Ramos (cell line): ENCODE measurements at regions not wholly inside any gene's neighbourhood (a gene's known extent, or its start where the extent isn't known, plus 50 kb on each side); places are given as distances from the start of the nearest gene placed in this dataset.

ENCODE experiments used
- in situ Hi-C: fragments of 300-500 bp; cut with MboI; formaldehyde crosslinking; loops from one replicate; pipeline ENCODE4 v1.14.3; 2022; ENCODE audit warnings: low sequenced_read_pairs; ENCODE audit not compliant: unreplicated experiment

DNA sequence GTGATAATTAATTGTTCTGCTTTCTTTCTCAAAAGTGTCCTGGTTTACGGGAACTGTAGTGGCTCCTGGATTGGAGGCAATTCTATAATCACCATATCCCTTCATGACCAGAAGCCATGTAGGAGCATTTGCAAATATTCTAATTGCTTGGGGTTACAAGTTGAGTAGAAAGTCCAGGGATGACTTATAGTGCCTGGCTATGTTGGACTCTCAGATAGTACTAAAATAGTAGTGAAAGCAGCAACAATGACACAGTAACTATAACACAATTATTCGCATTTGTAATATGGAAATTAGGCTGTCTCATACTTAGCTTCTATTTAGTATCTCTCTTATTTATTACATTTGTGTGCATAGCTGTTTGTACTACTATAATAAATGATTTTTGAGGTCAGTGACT lies 712.5 kb upstream of the GRAMD2B start:
- in situ Hi-C loops, result no loop called here

DNA sequence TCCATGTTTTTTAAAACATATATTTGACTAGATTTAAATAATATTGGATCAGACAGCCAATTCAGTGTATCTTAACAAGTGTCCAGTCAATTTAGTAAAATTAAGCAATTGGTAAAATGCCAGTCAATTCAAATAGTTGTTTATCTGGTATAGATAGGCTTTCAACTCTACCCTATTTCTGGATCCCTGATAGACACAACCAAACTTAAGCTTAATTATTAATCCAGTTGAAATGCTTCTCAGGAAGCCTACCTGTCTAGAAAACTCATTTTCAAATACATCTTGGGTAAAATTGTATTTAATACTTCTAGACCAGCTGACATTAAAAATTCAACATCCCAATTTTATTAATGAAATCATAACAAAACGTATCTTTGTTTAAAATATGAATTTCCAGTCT lies 710.8 kb upstream of the GRAMD2B start:
- in situ Hi-C loops, result no loop called here

DNA sequence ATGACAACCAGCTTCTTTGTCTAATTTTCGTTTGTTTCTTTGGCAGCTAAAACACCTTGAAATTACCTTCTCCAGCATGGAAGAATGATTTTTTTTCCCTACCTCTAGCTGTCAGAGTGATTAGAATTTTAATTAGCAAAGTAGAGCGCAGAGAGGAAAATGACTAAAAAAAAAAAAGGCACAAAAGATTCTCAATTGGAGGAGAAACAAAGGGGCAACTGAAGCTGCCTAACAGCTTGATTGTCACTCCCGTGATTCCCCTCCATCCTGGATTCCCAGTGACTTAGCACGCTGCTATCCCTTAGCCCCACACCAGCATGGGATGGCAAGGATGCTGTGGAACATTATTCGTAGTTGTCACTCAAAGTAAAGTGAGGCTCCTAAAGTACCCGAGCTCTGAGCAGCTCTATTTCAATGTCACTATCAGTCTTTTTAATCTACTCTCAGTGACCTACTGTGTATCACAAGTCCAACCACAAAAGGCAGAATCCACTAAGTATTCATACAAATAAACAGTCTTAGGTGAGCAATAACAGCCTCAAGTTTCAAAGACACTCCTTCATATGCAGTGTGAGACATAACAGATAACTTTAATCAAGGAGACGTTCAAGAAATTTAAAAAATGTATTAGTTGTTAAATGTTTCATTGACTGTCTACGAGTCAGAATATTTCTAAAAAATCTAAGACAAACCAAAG lies 710.0 kb upstream of the GRAMD2B start:
- in situ Hi-C loops, result no loop called here

DNA sequence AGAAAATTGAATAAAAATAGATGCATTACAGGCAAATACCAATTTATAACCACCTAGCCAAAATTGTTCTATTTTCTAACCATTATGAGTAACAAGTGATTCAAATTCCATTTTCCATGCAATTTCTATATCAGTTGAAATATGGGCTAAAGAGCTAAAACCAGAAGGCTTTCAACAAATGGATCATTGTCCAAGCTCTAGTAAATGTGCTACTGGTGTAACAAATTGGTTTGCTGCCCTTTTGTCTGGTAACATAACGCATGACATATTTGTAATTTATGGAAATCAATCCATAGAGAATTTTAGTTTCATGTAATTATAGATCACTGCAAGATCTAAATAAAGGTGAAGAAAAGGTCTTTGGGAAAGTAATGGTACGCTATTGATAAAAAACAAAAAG lies 708.0 kb upstream of the GRAMD2B start:
- in situ Hi-C loops, result no loop called here

DNA sequence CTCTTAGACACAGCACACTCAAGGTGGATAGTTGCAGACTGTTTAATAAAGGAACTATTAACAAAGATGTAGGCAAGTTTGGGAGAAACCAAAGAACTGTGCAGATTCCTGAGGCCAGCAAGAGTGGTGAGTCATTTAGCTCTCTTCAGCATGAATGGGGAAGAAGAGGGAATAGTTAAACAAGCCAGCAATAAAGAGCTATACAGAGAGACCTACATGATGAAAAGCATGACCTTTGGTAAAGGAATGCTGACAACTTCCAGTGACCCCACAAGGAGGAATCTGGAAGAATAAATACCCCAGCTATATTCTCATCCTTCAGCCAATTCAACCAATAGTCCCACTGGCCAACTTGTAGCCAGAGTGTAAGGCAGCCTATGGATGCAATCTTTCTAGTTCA lies 706.0 kb upstream of the GRAMD2B start:
- in situ Hi-C loops, result no loop called here

DNA sequence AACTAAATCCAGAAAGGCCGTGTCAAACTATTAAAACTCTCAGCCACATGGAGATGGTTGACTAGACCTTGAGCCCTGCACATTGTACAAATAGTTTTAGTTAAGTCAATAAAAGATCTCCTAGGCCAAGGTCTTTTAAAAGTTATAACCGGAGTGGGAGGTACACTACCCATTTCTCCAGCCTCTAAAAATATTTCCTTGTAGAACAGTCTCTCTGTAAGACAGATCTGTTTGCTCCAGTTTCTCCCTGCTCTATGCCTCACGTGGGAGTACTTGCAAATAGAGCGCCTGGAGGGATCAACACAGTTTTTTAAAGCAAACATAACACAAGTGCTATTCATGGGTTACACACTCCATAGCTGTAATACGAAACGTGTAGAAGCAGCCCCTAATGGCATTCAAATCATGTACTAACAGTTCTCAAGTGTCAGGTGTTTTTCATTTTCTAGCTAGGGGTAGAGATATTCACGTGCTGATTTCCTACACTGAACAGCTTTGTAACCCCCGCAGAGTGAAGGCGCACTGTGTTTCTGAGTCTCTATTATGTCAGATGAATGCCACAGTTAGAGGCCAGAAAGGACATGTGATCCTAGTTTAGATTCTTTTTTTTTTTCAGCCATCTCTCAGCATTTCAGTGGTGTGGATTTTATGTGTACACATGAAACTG lies 703.4 kb upstream of the GRAMD2B start:
- in situ Hi-C loops, result no loop called here

DNA sequence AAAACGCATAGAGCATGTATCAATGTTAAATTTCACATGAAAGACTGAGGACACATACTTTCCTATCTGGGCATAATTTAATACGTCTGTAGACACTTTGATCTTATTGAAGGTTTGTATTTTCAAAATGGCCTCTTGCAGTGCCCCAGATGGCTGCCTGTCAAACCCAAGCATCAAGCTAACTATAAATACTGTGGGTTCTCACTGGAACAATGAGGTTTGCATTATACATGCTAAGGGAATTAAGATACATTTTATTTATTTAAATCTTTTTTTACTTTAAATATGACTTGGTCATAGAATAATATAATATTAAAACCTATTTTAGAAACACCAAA lies 702.9 kb upstream of the GRAMD2B start:
- in situ Hi-C loops, result no loop called here

DNA sequence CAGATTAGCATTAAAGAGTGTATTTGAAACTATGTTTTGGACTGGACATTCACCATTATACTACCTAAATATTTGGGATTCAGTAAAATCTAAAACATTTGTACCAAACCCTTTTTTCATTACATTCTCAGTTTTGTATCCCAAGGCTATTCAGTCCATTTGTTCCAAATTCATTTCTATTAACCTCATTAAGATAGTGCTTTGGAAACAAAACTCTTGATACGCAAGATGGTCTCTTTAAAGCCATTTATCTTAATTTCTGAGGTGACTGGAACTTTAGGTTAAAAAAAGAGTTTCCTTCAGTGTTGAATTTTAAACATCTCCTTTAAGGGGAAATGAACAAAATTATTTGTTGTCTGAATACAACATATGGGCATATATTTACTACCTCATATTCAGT lies 702.5 kb upstream of the GRAMD2B start:
- in situ Hi-C loops, result no loop called here

DNA sequence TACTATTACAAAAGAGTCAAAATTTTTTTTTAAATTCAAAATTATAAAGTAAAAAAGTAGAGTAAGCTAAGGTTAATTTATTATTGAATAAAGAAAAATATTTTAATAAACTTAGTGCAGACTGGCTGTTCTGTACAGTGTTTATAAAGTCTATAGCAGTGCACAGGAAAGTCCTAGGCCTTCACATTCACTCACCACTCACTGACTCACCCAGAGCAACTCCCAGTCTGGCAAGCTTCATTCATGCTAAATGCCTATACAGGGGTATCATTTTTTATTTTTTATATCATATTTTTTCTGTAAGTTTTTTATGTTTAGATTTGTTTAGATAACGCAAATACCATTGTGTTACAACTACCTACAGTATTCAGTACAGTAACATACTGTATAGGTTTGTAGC lies 700.7 kb upstream of the GRAMD2B start:
- in situ Hi-C loops, result no loop called here

DNA sequence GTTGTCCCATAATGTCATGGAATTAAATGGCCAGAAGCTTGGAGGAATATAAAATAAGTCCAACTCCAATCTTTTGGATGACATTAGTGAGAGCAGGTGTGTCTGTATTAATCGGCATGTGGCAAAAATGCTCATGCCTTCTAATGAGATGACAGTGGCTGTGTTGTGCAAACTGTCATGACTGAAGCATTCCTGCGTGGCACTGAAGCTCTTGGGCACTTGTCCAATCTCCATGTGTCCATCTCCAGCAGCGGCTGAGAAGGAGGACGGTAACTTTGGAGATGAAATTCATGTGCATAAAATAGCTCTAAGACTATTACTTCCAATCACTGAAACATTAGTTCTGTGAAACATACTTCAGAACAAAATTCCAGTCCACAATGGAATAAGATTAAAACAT lies 697.5 kb upstream of the GRAMD2B start:
- in situ Hi-C loops, result no loop called here

DNA sequence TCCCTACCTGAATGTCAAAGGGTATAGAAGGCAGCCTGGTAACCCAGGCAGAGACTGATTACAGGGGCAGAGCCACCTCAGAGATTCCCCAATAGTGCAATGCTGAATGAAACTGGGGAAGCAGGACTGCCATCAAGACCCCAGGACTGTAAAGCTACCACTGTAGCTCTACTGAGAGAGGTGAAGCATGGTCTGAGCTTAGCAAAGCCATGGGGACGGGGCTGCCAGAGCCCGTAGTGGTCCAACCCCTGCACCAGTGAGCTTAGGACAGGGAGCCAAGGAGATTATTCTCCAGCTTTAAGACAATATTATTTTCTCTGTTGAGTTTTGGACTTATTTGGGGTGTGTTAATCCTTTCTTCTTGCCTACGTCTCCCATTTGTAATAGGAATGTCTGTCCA lies 679.3 kb upstream of the GRAMD2B start:
- in situ Hi-C loops, result no loop called here

DNA sequence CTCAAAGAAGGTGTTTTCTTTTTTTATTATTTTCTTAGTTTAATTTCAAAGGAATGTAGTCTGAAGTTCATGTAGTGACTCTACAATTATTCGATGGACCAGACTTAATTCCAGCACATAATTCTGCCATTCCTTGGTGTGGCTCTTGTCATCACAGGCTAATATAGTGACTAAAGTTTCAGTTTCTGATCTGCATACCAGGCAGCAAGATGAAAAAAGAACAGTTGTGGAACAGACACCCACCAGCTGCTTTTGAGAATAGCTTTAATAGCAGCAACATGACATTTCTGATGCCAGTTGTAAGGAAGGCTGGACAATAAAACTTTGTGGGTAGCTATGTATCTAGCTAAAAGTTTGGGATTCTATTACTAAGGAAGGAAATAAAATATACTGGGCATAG lies 676.3 kb upstream of the GRAMD2B start:
- in situ Hi-C loops, result no loop called here

DNA sequence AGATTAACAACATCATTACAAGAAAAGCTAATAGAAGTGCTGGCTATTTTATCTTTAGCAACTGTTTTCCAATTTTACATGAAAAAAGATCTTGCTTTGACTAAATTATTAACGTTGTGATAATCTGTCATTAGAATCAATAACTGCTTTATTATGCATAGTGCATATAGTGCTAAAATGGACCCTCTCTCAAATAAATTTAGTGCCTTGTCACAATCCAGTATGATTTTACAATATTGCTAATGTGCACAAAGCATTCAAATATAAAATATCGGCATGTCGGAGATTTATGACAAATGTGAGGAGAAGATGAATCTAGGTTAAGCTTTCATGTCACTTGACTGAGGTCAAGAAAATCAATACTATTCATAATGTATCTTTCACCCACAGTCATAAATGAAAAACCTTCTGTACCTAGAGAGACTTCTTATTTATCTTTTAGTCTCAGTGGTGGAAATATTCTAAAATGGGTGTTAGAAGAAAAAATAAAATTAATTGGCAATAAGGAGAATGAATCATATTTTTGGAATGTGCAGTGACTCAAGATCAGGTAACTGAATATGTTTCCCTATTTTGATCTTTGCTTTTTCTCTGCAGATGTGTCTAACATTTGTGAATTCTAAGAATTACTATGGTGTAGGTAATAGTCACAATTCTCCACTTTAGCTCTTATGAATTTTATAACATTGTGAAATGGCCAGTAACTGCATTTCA lies 672.9 kb upstream of the GRAMD2B start:
- in situ Hi-C loops, result no loop called here

DNA sequence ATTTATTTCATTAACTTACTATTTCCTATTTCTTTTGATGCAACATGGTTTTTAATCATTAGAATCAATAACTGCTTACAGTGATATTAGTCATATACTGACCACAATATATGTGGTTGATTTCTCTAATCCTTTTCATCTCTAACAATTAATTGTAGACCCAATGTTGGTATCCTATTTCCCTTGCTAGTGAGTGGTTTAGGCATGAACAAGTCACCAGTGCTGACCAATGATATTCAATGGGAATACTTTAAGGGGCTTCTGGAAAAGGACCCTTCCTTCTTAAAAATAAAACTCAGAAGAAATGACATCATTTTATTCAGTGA lies 672.4 kb upstream of the GRAMD2B start:
- in situ Hi-C loops, result no loop called here

DNA sequence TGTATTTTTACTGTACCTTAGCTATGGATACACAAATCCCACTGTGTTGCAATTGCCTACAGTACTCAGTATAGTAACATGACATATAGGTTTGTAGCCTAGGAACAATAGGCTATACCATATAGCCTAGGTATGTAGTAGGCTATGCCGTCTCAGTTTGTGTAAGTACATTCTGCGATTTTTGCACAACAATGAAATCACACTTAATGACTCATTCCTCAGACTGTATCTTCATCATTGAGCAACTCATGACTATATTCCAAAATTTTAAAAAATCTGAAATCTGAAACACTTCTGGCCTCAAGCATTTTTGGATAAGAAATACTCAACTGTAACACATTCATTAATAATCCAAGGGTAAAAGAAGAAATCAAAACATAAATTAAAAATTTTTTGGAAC lies 666.8 kb upstream of the GRAMD2B start:
- in situ Hi-C loops, result no loop called here

DNA sequence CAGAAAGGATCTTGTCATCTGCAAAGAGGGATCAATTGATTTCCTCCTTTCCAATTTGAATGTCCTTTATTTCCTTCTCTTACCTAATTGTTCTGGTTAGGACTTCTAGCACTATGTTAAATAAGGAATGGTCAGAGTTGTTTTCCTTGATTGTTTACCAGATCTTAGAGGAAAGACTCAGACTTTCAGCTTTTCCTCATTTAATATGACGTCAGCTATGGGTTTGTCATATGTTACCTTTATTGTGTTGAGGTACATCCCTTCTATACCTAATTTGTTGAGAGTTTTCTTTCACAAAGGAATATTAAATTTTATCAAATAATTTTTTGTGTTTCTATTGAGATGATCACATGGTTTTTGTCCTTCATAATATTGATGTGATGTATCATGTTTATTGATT lies 656.5 kb upstream of the GRAMD2B start:
- in situ Hi-C loops, result no loop called here

DNA sequence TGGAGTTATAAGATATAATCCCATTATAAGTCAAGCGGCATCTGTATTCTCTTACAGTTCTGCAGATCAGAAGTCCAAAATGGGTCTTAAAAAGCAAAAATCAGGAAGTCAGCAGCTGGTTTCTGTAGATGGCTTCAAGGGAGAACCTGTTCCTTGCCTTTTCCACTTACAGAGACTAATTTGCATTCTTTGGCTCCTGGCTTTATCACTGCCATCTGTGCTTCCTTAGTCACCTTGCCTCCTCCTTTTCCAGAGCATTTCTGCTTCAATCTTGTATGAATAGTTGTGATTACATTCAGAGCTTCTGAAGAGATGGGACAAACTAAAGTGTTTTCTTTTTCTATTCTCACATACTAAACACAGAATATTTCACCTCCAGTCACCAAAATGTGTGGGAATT lies 647.3 kb upstream of the GRAMD2B start:
- in situ Hi-C loops, result no loop called here

DNA sequence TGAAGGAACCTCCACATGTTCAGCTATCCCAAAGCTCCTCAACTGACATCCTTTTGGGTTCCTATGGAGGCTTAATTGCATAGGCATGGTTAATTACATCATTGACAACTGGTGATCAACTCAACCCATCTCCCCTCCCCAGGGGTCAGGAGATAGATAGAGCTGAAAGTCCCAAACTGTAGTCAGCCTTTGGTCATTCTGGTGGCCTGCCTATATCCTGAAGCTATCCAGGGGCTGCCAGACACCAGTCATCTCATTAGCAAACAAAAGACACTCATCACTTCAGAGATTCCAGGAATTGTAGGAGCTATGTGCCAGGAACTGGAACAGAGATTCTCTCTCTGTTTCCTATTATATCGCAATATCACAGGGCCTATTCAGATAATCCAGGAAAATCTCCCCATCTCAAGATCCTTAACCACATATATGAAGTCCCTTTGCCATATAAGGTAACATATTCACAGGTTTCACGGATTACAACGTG lies 646.5 kb upstream of the GRAMD2B start:
- in situ Hi-C loops, result no loop called here

DNA sequence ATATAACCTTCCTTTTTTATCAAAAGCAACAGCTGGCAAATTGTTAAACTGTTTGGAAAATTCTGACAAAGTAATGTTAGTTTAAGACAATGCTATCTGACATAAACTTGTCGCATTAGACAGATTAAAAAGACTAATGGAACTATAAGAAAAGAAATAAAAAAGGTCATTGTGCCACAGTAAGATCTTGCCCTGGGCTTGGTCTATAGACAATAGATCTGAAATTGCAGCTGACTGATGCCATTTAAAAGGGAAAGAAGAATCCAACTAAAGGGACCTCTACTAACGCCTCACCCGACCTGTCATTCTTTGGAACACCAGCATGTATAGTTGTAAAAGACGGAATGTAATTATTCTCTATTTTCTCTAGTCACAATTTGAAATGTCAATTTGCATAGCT lies 644.4 kb upstream of the GRAMD2B start:
- in situ Hi-C loops, result no loop called here

DNA sequence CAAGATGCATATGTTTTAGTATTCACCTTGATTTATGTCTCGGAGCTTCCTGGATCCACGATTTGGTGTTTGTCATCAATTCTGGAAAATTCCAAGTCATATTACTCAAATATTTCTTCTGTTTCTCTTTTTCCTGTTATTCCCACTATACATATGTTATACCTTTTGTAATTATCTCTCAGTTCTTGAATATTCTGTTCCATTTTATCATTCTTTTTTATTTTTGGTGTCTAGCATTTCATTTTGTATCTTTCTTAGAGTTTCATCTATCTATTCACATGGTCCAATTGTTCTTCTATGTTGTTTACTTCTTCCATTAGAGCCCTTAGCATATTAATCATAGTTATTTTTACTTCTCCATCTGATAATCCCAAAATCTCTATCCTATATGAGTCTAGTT lies 637.8 kb upstream of the GRAMD2B start:
- in situ Hi-C loops, result no loop called here

DNA sequence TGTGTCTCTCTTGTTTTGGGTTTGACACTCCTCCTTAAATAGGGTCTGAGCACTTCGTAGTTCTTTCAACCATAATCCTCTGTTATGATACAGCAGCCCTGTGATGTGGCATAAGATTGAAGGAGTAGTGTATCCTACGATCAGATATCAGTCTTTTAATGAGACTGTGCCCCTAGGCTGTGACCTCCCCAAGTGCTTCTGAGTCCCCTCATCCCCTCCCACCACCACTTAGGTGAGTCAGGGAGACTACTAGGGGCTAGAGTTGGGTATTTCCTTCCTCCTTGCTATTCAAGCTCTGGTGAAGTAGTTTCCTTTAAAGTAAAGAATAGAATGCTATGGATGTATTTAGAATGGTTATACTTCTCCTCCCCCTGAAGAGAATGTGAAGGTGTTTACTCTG lies 637.2 kb upstream of the GRAMD2B start:
- in situ Hi-C loops, result no loop called here

DNA sequence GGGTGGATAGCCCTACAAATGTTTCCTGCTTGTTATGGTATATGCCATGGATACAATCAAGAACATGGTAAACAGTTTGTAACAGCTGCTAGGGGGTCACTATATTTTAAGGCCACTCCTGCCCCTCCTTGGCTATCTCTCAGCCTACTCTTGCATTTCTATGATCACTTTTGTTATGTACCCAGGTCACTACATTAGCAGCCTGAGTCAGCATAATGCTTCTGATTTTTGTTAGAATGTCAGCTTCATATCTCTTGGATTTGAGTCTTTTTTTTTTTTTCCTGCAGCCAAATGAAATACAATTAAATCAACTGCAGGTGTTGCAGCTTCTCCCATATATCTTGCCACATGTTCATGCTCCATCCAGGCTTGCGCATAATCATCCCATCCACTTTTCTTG lies 629.7 kb upstream of the GRAMD2B start:
- in situ Hi-C loops, result no loop called here
